GOT3 (cell line): ENCODE measurements at regions not wholly inside any gene's neighbourhood (a gene's known extent, or its start where the extent isn't known, plus 50 kb on each side); places are given as distances from the start of the nearest gene placed in this dataset.
"Not testable (repeated sequence)": the region's sequence is repeated elsewhere in the genome, so short reads cannot be mapped to it uniquely, and the experiment has no call there.

Experiments used
- DNase-seq: peaks from one replicate; lab custom pipeline; 2025; ENCODE audit warnings: mixed read lengths; lab: John Stamatoyannopoulos, UW

DNA sequence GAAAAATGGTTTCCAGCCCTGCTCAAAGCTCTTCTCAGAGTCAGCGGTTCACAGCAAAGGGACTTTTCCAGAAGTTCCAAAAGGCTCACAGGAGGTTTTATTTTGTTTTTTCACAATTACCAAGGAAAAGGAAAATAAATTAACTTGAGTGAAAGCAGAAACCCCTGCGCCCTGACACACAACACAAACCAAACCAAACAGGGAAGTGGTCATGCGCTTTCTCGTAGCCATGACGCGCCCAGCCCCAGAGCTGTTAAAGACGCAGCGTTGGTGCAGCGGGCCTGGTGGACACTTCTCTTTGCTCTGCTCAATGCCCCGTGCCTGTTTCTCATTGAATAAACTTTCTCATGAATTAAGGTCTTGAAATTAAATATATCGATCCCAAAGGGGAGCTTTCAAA is 134.4 kb upstream of the LYZL2 start:
- no peak for DNase-seq

GRCh38 chr10:30762620-30763019 is 133.1 kb upstream of the LYZL2 start:
- no peak for DNase-seq

GRCh38 chr10:30759423-30759822 is 129.9 kb upstream of the LYZL2 start:
- DNase-seq, result no peak

- no peak for DNase-seq
Measured at GRCh38 chr10:30758338-30758737, 128.8 kb upstream of the LYZL2 start.

GRCh38 chr10:30756896-30757295 is 127.3 kb upstream of the LYZL2 start:
- no peak for DNase-seq

DNA sequence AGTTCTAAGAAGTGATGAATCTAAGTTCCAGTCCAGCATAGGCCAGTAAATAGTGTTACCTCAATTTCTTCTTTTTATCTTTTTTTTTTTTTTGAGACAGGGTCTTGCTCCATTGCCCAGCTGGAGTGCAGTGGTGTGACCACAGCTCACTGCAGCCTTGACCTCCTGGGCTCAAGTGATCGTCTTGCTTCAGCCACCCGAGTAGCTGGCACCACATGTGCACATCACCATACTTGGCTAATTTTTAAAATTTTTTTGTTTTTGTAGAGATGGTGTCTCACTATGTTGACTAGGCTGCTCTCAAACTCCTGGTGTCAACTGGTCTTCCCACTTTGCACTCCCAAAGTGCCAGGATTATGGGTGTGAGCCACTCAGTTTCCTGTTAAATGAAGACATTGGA is 126.6 kb upstream of the LYZL2 start:
- DNase-seq, result no peak

- DNase-seq, result no peak
Measured at GRCh38 chr10:30755441-30755953, 125.9 kb upstream of the LYZL2 start.

- DNase-seq, result no peak
Measured at GRCh38 chr10:30752481-30752881, 122.9 kb upstream of the LYZL2 start.

DNA sequence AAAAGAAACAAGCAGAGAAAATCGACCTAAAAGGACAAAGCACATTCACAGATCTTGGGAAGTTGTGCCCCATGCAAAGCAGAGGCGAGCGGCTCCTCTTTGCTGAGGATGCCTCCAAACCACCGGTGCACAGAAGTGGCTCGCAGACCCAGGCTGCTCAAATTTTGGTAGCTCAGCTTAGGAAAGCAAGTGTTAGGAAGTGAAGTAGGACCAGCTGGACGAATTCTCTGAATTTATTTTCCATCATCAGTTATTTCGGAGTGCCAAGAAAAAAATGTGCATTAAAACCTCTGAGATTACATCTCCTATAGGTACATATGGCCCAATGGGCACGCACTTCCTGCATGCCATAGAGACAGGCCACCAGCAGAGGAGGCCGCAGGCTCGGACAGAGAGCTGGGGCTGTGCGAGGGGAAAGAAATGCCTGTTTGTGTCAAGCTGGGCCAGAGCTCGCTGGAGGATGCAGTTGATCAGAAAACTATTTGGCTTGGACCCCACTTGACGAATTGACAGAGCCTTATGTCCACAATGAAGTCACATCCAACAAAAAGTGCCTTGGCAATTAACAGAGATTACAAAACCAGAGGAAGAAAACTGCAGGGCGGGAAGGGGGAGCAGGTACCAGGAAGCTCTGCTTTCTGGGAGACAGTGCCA is 122.3 kb upstream of the LYZL2 start:
- no peak for DNase-seq

- DNase-seq, result no peak
Measured at GRCh38 chr10:30750971-30751677, 121.6 kb upstream of the LYZL2 start.

GRCh38 chr10:30749385-30749784 is 119.8 kb upstream of the LYZL2 start:
- DNase-seq, result no peak

- no peak for DNase-seq
Measured at GRCh38 chr10:30748152-30748973, 118.8 kb upstream of the LYZL2 start.

GRCh38 chr10:30747633-30748032 is 118.1 kb upstream of the LYZL2 start:
- no peak for DNase-seq

GRCh38 chr10:30745953-30746352 is 116.4 kb upstream of the LYZL2 start:
- no peak for DNase-seq

GRCh38 chr10:30744106-30744505 is 114.6 kb upstream of the LYZL2 start:
- DNase-seq, result no peak

- DNase-seq, result no peak
Measured at GRCh38 chr10:30743586-30743985, 114.0 kb upstream of the LYZL2 start.

GRCh38 chr10:30742471-30742870 is 112.9 kb upstream of the LYZL2 start:
- DNase-seq, result no peak

GRCh38 chr10:30740774-30741173 is 111.2 kb upstream of the LYZL2 start:
- DNase-seq, result not testable (repeated sequence)

DNA sequence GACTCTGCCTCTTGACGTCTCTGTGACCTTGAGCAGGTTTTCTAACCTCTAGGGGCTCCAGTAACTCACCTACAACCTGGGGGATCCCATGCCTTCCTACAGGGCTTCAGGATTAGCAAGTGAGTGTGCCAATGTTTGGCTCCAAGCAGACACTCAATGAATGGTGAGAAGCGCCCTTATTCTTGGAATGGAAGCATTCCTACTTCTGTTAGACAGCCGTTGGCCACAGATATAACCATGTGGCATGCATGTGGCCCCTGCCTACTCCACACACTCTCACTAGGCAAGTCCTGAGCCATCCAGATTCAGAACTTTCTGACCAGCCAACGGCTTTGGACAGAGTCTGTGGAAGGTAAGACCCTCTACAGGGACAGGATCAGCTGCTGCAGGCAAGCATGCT is 108.9 kb upstream of the LYZL2 start:
- DNase-seq, result no peak

GRCh38 chr10:30737931-30738391 is 108.4 kb upstream of the LYZL2 start:
- DNase-seq, result no peak

DNA sequence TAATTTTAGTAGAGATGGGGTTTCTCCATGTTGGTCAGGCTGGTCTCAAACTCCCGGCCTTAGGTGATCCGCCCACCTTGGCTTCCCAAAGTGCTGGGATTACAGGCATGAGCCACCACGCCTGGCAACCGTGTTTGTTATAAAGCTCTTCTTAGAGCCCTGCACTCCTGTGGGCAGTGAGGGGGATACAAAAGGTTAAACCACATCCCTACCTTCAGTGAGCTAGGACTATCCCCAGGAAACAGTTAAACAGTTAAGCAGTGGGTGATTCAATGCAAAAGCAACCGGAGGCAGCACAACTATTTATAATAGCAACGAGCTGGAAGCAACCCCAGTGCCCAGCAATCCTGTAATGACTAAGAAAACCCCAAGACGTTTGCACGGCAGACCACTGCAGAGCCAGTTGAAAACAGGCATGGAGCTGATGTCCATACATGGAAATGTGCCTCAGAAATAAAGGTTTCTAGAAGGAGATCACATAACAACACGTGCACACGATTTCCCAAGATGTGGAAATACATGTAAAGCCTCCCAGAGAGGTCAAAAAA is 107.2 kb upstream of the LYZL2 start:
- DNase-seq, result peak; percentile 76

DNA sequence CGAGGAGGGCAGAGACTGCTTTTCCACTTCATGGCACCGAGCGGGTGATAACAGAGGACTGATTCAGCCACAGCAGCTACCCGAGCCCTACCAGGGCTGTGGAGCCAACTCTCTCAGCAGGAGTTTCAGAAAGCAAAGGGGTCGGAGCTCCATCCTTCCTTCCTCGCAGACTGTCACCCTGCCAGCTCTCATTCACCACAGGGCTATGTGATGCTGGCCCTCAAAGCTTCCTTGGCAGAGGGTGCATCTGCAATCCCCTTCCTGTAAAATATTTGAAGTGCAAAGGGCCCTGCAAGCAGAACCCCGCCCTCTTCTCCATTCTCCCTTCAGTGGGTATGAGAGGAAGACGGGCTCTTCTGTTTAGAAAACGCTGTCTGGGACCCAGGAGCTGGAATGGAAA is 105.3 kb upstream of the LYZL2 start:
- no peak for DNase-seq
